D721Med (cell line): ENCODE measurements at regions not wholly inside any gene's neighbourhood (a gene's known extent, or its start where the extent isn't known, plus 50 kb on each side); places are given as distances from the start of the nearest gene placed in this dataset.

Experiments used
- DNase-seq: peaks from one replicate; pipeline ENCODE4 v3.0.0; 2011; ENCODE audit warnings: low spot score; ENCODE audit not compliant: insufficient read length
- FAIRE-seq: peaks from 2 replicates; lab custom pipeline; 2011; peaks lifted over from hg19 to GRCh38; lab: Jason Lieb, UNC
- CTCF ChIP-seq: IDR thresholded peaks from 2 replicates; pipeline ENCODE4 v1.5.1; 2012; ENCODE audit warnings: mild to moderate bottlenecking, control low read depth; ENCODE audit not compliant: insufficient read depth; ENCODE audit errors: missing control alignments

GRCh38 chr16:63100082-63100481 is 1063.8 kb upstream of the CDH8 start:
- DNase-seq: no peak
- TF ChIP-seq CTCF: no peak
- FAIRE-seq: no peak

- TF ChIP-seq CTCF: no peak
- no peak for FAIRE-seq
- no peak for DNase-seq
Observed at GRCh38 chr16:63096857-63097256, 1060.6 kb upstream of the CDH8 start.

GRCh38 chr16:63092736-63093135 is 1056.5 kb upstream of the CDH8 start:
- TF ChIP-seq CTCF: no peak
- DNase-seq (no peak), FAIRE-seq (no peak)

- TF ChIP-seq CTCF: no peak
- DNase-seq (no peak), FAIRE-seq (no peak)
Observed at GRCh38 chr16:63082101-63082500, 1045.9 kb upstream of the CDH8 start.

- DNase-seq (no peak), FAIRE-seq (no peak)
- TF ChIP-seq CTCF: no peak
Observed at GRCh38 chr16:63080746-63081145, 1044.5 kb upstream of the CDH8 start.

GRCh38 chr16:63069047-63069446 is 1032.8 kb upstream of the CDH8 start:
- TF ChIP-seq CTCF: no peak

GRCh38 chr16:63067141-63067540 is 1030.9 kb upstream of the CDH8 start:
- DNase-seq (no peak), FAIRE-seq (no peak)
- no peak for TF ChIP-seq CTCF

More at GRCh38 chr16:63069047-63069446, 1032.8 kb upstream of the CDH8 start:
- no peak for DNase-seq
- FAIRE-seq: no peak
